Naive thymus-derived CD4-positive, alpha-beta T cell (primary cell): ENCODE measurements at regions not wholly inside any gene's neighbourhood (a gene's known extent, or its start where the extent isn't known, plus 50 kb on each side); places are given as distances from the start of the nearest gene placed in this dataset.

Experiments
- ATAC-seq: fragments of 150-1000 bp; cut with Tn5 transposase; 2 replicates; pipeline ENCODE4 v1.10.0; 2021; ENCODE audit warnings: mild to moderate bottlenecking, moderate library complexity
- CTCF ChIA-PET: fragments of 350-600 bp; sonication (Branson Sonifier 250); formaldehyde crosslinking; loops from one replicate; lab custom pipeline; 2021; ENCODE audit warnings: antibody characterized with exemption; lab: Charles Lee
- POLR2A ChIA-PET: fragments of 350-600 bp; sonication (Branson Sonifier 250); formaldehyde crosslinking; loops from one replicate; lab custom pipeline; 2021; ENCODE audit warnings: antibody characterized with exemption, inconsistent platforms; lab: Charles Lee
- DNase-seq, 9 donors: peaks; one replicate each; pipeline versions ENCODE4 v3.0.0 to v3.0.0-alpha.2; 2020 to 2022; ENCODE audit warnings: mixed read lengths in 1 of 9
- H3K27ac ChIP-seq: one replicate; pipeline ENCODE4 v1.7.0; 2013; ENCODE audit warnings: mild to moderate bottlenecking, low read depth, low read length, moderate library complexity
- H3K27me3 ChIP-seq, 2 donors: one replicate each; pipeline ENCODE4 v1.7.0; 2013; ENCODE audit warnings: low read length in 2 of 2, mild to moderate bottlenecking in 2 of 2, moderate library complexity in 2 of 2; ENCODE audit not compliant: control insufficient read depth in 2 of 2, insufficient read depth in 2 of 2
- H3K36me3 ChIP-seq, 3 experiments: 1 replicate in 2 of 3; 2 replicates in 1 of 3; pipeline ENCODE4 v1.7.0; 2013; ENCODE audit warnings: low read length in 3 of 3, mild to moderate bottlenecking in 3 of 3, moderate library complexity in 1 of 3; ENCODE audit not compliant: insufficient read depth in 3 of 3, control insufficient read depth in 2 of 3
- H3K4me1 ChIP-seq, 2 donors: one replicate each; pipeline ENCODE4 v1.7.0; 2013; ENCODE audit warnings: low read length in 2 of 2, mild to moderate bottlenecking in 2 of 2, moderate library complexity in 1 of 2; ENCODE audit not compliant: control insufficient read depth in 2 of 2, insufficient read depth in 2 of 2
- H3K4me3 ChIP-seq: 2 replicates; pipeline ENCODE4 v1.7.0; 2013; ENCODE audit warnings: mild to moderate bottlenecking, low read length
- H3K9me3 ChIP-seq, 3 experiments: 1 replicate in 2 of 3; 2 replicates in 1 of 3; pipeline ENCODE4 v1.7.0; 2013; ENCODE audit warnings: low read length in 3 of 3; ENCODE audit not compliant: control insufficient read depth in 2 of 3
- H3K27ac Mint-ChIP-seq, 9 donors: one replicate each; pipeline ENCODE4 v1.8.0; 2020 to 2022; ENCODE audit warnings: mixed read lengths in 9 of 9, mild to moderate bottlenecking in 8 of 9, moderate library complexity in 5 of 9, inconsistent platforms in 2 of 9
- H3K27me3 Mint-ChIP-seq, 5 donors: one replicate each; pipeline ENCODE4 v1.8.0; 2021 to 2022; ENCODE audit warnings: mixed read lengths in 5 of 5, mild to moderate bottlenecking in 1 of 5
- H3K36me3 Mint-ChIP-seq, 5 donors: one replicate each; pipeline ENCODE4 v1.8.0; 2020 to 2022; ENCODE audit warnings: mixed read lengths in 5 of 5, mild to moderate bottlenecking in 3 of 5, inconsistent platforms in 1 of 5
- H3K4me1 Mint-ChIP-seq, 7 donors: one replicate each; pipeline ENCODE4 v1.8.0; 2020 to 2022; ENCODE audit warnings: mixed read lengths in 7 of 7, mild to moderate bottlenecking in 3 of 7, inconsistent platforms in 1 of 7
- H3K4me3 Mint-ChIP-seq, 10 donors: one replicate each; pipeline ENCODE4 v1.8.0; 2020 to 2022; ENCODE audit warnings: mild to moderate bottlenecking in 10 of 10, mixed read lengths in 10 of 10, moderate library complexity in 6 of 10, inconsistent platforms in 2 of 10
- H3K9me3 Mint-ChIP-seq, 11 donors: one replicate each; pipeline ENCODE4 v1.8.0; 2020 to 2022; ENCODE audit warnings: mixed read lengths in 11 of 11, mild to moderate bottlenecking in 4 of 11, inconsistent platforms in 1 of 11, moderate library complexity in 1 of 11
- intact Hi-C, 2 donors: fragments of 100-400 bp; cut with micrococcal nuclease; formaldehyde crosslinking; loops; one replicate each; pipeline ENCODE4 v1.15.1; 2023

DNA sequence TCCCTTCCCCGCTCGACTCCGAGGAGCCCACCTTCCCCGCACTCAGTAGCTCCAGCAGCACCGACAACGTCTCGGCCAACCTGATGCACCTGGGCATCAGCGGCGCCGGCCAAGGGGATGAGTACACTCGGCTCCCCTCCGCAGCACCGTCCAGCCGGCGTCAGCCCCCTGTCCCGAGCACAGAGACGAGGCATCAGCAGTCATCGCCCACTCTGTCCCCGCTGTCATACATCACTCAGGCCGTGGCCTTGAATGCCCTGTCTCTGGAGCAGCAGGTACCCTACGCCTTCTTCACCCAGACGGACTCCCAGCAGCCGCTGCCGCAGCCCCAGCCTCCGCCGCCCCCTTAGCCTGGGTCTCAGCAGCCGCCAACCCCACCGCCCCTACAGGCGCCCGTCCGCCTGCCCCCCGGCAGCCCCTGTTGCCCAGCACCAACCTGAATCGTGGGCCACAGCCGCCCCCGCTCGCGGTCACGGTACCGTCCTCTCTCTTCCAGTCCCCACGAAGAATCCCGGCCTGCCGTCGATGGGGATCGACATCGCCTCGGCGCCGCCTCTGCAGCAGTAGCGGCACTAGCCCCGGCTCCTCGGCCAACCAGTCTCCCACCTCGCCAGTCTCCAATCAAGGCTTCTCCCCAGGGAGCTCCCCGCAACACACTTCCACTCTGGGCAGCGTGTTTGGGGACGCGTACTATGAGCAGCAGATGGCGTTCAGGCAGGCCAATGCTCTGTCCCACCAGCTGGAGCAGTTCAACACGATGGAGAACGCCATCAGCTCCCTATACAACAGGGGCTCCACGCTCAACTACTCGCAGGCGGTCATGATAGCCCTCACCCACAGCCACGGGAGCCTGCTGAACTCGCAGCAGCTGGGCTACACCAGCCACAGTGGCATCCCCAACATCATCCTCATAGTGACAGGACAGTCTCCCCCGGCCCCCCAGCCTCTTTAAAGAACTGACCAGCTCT lies 1195.9 kb upstream of the CHAC2 start:
- no peak overlapping the region for H3K4me3 ChIP-seq
- intact Hi-C loops = no loop called here
- Mint-ChIP-seq H3K4me3 (no peak overlapping the region), H3K36me3 (peaks cover 0 to 3% (median 0%) of the 10 kb centered on the region in 5 donors), H3K9me3 (peaks cover 8 to 39% (median 13%) of the 10 kb centered on the region in 11 donors), H3K4me1 (no peaks in the 10 kb centered on the region), H3K27me3 (no peaks in the 10 kb centered on the region), H3K27ac (no peak overlapping the region)
- H3K4me1 ChIP-seq = no peaks in the 10 kb centered on the region
- DNase-seq = no peak
- H3K27me3 ChIP-seq = no peaks in the 10 kb centered on the region
- ChIA-PET POLR2A (no interaction called here), CTCF (no interaction called here)
- no peaks in the 10 kb centered on the region for H3K36me3 ChIP-seq
- ATAC-seq = peak; percentile 20
- no peak overlapping the region for H3K27ac ChIP-seq
- H3K9me3 ChIP-seq = peaks cover 0 to 8% (median 0%) of the 10 kb centered on the region in 3 experiments

DNA sequence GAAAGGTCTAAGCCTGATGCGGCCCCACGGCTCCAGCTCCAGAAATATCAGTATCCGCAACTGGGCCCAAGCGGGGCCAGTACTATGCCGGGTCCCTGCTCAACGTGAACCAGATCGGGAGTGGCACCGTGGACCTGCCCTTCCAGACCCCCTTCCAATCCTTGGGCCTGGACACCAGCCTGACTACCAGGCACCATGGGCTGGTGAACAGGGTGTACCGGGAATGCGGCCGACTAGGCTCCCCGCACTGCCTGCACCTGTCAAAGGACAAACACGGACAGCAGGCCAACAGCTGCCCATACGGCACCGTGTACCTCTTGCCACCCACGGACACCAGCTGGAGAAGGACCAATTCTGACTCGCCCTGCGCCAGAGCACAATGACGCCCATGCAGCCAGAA lies 1196.9 kb upstream of the CHAC2 start:
- no peaks in the 10 kb centered on the region for H3K4me1 Mint-ChIP-seq
- ATAC-seq = no peak

DNA sequence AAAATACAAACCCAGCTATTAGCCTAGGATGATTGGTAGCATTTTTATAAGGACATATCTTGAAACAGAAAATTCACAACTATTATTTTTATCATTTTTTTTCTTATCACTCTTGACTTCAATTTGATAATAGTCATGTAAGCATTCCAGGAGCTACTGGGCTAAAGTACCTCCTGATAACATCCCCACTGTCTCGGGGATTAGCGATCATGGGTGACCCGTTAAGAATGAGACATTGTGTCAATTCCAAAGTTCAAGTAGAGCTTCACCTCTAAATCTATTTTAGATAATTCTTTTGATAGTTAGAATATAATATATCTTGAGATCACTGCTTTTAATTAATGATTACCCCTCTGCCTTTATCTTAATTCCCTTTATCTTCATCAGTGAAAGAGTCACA lies 1204.5 kb upstream of the CHAC2 start:
- no peaks in the 10 kb centered on the region for H3K36me3 Mint-ChIP-seq
- CTCF ChIA-PET = no interaction called here
- H3K4me1 ChIP-seq = no peaks in the 10 kb centered on the region
- H3K4me3 ChIP-seq = no peak overlapping the region
- H3K4me1 Mint-ChIP-seq = no peaks in the 10 kb centered on the region
- no peak overlapping the region for H3K27ac Mint-ChIP-seq
- H3K27ac ChIP-seq = no peak overlapping the region
- DNase-seq (no peak), ATAC-seq (no peak)
- intact Hi-C loops = no loop called here
- H3K9me3 ChIP-seq = no peaks in the 10 kb centered on the region
- POLR2A ChIA-PET = no interaction called here
- peaks cover 0 to 12% (median 3%) of the 10 kb centered on the region in 11 donors for H3K9me3 Mint-ChIP-seq
- H3K27me3 ChIP-seq = no peaks in the 10 kb centered on the region
- no peaks in the 10 kb centered on the region for H3K27me3 Mint-ChIP-seq
- H3K36me3 ChIP-seq = no peaks in the 10 kb centered on the region
- no peak overlapping the region for H3K4me3 Mint-ChIP-seq

More for the DNA sequence above, 1196.9 kb upstream of the CHAC2 start:
- CTCF ChIA-PET = no interaction called here
- no peaks in the 10 kb centered on the region for H3K27me3 Mint-ChIP-seq
- H3K36me3 ChIP-seq = no peaks in the 10 kb centered on the region
- no peaks in the 10 kb centered on the region for H3K27me3 ChIP-seq
- peaks cover 0 to 3% (median 0%) of the 10 kb centered on the region in 5 donors for H3K36me3 Mint-ChIP-seq
- H3K9me3 ChIP-seq = peaks cover 0 to 8% (median 0%) of the 10 kb centered on the region in 3 experiments
- H3K9me3 Mint-ChIP-seq = peaks cover 8 to 39% (median 14%) of the 10 kb centered on the region in 11 donors
- H3K4me3 ChIP-seq = no peak overlapping the region
- no peak overlapping the region for H3K27ac ChIP-seq
- H3K4me3 Mint-ChIP-seq = no peak overlapping the region
- no peaks in the 10 kb centered on the region for H3K4me1 ChIP-seq
- H3K27ac Mint-ChIP-seq = no peak overlapping the region
- POLR2A ChIA-PET = no interaction called here
- no peak for DNase-seq
- intact Hi-C loops = no loop called here

DNA sequence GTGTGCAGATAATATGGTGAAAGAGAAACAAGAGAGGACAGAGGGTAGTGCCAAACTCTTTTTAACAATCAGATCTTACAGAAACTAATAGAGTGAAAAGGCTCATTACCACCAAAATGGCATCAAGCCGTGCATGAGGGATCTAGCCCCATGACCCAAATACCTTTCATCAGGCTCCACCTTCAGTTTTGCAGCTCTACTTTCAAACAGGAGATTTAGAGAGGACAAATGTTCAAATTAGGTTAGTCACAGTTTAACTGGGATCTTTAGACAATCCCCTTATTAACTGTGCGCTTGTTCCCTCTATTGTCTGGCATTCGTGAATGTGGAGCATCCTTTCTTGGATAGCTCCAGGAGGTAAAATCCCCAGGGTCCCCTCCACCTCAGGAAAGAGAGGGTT lies 1209.3 kb upstream of the CHAC2 start:
- ATAC-seq (no peak), DNase-seq (no peak)
- H3K9me3 Mint-ChIP-seq = peaks cover 0 to 12% (median 4%) of the 10 kb centered on the region in 11 donors
- H3K4me3 Mint-ChIP-seq = no peak overlapping the region
- H3K27me3 Mint-ChIP-seq = no peaks in the 10 kb centered on the region
- ChIA-PET POLR2A (no interaction called here), CTCF (no interaction called here)
- H3K27ac Mint-ChIP-seq = no peak overlapping the region
- H3K4me3 ChIP-seq = no peak overlapping the region
- H3K36me3 Mint-ChIP-seq = no peaks in the 10 kb centered on the region
- no peak overlapping the region for H3K27ac ChIP-seq
- intact Hi-C loops = no loop called here
- H3K4me1 Mint-ChIP-seq = no peaks in the 10 kb centered on the region
- H3K9me3 ChIP-seq = no peaks in the 10 kb centered on the region
- H3K27me3 ChIP-seq = no peaks in the 10 kb centered on the region
- H3K36me3 ChIP-seq = no peaks in the 10 kb centered on the region
- H3K4me1 ChIP-seq = no peaks in the 10 kb centered on the region

DNA sequence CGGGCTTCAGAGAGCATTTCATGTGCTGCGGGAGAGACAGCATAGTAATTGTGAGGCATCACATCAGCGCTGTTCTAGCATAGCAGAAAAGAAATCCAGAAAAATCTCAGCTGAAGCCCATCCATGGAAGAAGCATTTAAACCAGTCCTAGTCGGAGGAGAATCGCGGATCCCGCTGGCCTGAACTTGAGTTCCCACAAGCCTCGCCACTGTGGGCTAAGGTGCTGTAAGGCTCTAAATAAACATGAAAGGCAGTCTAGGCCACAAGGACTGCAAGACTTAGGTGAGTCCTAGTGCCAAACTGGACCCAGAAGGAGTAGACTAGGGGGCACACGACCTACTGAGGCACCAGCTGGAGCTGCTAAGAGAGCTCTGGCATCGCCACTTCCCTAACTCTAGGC lies 1225.3 kb upstream of the CHAC2 start:
- Histone ChIP-seq H3K4me1 (no peaks in the 10 kb centered on the region), H3K27ac (no peak overlapping the region), H3K36me3 (no peaks in the 10 kb centered on the region), H3K9me3 (peaks cover 0 to 4% (median 0%) of the 10 kb centered on the region in 3 experiments), H3K4me3 (no peak overlapping the region), H3K27me3 (no peaks in the 10 kb centered on the region)
- H3K27ac Mint-ChIP-seq = no peak overlapping the region
- H3K4me3 Mint-ChIP-seq = no peak overlapping the region
- peaks cover 0 to 23% (median 9%) of the 10 kb centered on the region in 11 donors for H3K9me3 Mint-ChIP-seq
- ChIA-PET POLR2A (no interaction called here), CTCF (no interaction called here)
- H3K27me3 Mint-ChIP-seq = no peaks in the 10 kb centered on the region
- no peaks in the 10 kb centered on the region for H3K36me3 Mint-ChIP-seq
- ATAC-seq = no peak
- DNase-seq = no peak
- H3K4me1 Mint-ChIP-seq = no peaks in the 10 kb centered on the region
- intact Hi-C loops = no loop called here

DNA sequence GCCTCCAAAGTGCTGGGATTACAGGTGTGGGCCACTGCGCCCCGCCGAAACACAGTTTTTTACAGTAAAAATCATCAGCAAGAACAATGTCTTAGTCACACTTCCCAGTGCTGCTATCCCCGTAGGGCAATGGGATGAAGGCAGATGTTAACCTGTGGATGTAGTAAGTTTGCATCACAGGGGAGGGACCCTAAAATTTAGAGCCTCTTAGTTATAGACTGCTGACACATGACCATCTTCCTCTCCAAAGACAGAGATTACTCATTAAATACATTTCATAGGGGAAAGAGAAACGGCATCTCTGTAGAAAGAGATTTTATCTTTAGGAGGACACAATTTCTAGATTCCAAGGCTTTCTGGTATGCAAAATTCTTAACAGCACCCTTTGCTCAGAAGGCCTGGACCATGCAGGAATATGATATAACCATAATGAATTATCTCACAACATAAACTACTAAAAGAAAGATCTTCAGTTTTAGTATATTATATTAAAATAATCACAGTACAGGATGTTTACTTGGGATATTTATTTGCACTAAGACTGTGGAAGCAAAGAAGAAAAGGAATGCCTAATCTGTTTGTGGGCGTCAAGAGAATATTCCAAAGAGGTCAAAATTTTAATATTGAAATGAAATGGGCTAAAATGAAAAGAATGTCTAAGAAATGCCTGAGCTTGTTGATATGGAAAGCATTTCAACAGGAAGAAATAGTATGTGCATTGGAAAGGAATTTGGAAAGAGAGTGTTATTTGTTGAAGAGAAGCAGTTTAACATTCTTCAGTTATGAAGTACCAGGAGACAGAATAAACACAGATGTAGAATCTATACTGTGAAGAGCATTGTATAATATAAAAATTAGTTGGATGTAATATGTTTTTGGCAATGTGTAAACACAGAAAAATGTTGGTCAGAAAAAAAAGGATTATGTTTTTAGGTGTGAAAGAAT lies 1228.3 kb upstream of the CHAC2 start:
- Mint-ChIP-seq H3K27me3 (no peaks in the 10 kb centered on the region), H3K36me3 (no peaks in the 10 kb centered on the region), H3K27ac (no peak overlapping the region), H3K4me1 (no peaks in the 10 kb centered on the region), H3K4me3 (no peak overlapping the region), H3K9me3 (peaks cover 0 to 11% (median 6%) of the 10 kb centered on the region in 11 donors)
- H3K4me1 ChIP-seq = no peaks in the 10 kb centered on the region
- no peaks in the 10 kb centered on the region for H3K27me3 ChIP-seq
- ATAC-seq (no peak), DNase-seq (no peak)
- POLR2A ChIA-PET = no interaction called here
- H3K4me3 ChIP-seq = no peak overlapping the region
- intact Hi-C loops = no loop called here
- H3K36me3 ChIP-seq = no peaks in the 10 kb centered on the region
- no peak overlapping the region for H3K27ac ChIP-seq
- CTCF ChIA-PET = no interaction called here
- H3K9me3 ChIP-seq = peaks cover 0 to 4% (median 0%) of the 10 kb centered on the region in 3 experiments
